Ectodermal cell (in vitro differentiated cells): ENCODE measurements at regions not wholly inside any gene's neighbourhood (a gene's known extent, or its start where the extent isn't known, plus 50 kb on each side); places are given as distances from the start of the nearest gene placed in this dataset.

Source experiments
- H3K27ac ChIP-seq: 2 replicates; pipeline ENCODE4 v1.7.0; 2013; ENCODE audit warnings: mild to moderate bottlenecking, low read depth, low read length; ENCODE audit not compliant: insufficient read depth, poor library complexity, severe bottlenecking
- H3K27me3 ChIP-seq: 2 replicates; pipeline ENCODE4 v1.7.0; 2013; ENCODE audit warnings: mild to moderate bottlenecking, low read length; ENCODE audit not compliant: insufficient read depth, control insufficient read depth, poor library complexity, severe bottlenecking
- H3K36me3 ChIP-seq: one replicate; pipeline ENCODE4 v1.7.0; 2013; ENCODE audit warnings: low read length; ENCODE audit not compliant: control insufficient read depth, insufficient read depth
- H3K4me1 ChIP-seq: one replicate; pipeline ENCODE4 v1.7.0; 2013; ENCODE audit warnings: low read length; ENCODE audit not compliant: control insufficient read depth, insufficient read depth
- H3K4me3 ChIP-seq: 2 replicates; pipeline ENCODE4 v1.7.0; 2013; ENCODE audit warnings: low read depth, low read length, control low read depth; ENCODE audit not compliant: insufficient read depth
- H3K9me3 ChIP-seq: 2 replicates; pipeline ENCODE4 v1.7.0; 2013; ENCODE audit warnings: mild to moderate bottlenecking, low read length, moderate library complexity; ENCODE audit not compliant: control insufficient read depth
- WGBS, 2 experiments: methylation state at CpG; one replicate each; pipeline ENCODE4 v1.1.7; 2013; ENCODE audit warnings: missing lambda C conversion rate in 2 of 2; 5-methylcytosine and 5-hydroxymethylcytosine counted together

- Histone ChIP-seq H3K4me1 (peaks cover 20% of the 10 kb centered on the region), H3K4me3 (no peak overlapping the region), H3K27ac (no peak overlapping the region), H3K27me3 (no peaks in the 10 kb centered on the region), H3K9me3 (no peaks in the 10 kb centered on the region), H3K36me3 (no peaks in the 10 kb centered on the region)
- 79 to 83% methylated on average over 13 of the region's 13 CpGs for WGBS, 2 experiments
Observed at GRCh38 chr21:38995071-38995669, 188.1 kb downstream of the PSMG1 start.

GRCh38 chr21:38994042-38994441 is 188.3 kb downstream of the ETS2 start:
- Histone ChIP-seq H3K36me3 (no peaks in the 10 kb centered on the region), H3K27me3 (no peaks in the 10 kb centered on the region), H3K9me3 (no peaks in the 10 kb centered on the region), H3K4me1 (peaks cover 31% of the 10 kb centered on the region), H3K4me3 (no peak overlapping the region), H3K27ac (no peak overlapping the region)
- 96% methylated on average over 12 of the region's 12 CpGs for WGBS, 2 experiments

DNA sequence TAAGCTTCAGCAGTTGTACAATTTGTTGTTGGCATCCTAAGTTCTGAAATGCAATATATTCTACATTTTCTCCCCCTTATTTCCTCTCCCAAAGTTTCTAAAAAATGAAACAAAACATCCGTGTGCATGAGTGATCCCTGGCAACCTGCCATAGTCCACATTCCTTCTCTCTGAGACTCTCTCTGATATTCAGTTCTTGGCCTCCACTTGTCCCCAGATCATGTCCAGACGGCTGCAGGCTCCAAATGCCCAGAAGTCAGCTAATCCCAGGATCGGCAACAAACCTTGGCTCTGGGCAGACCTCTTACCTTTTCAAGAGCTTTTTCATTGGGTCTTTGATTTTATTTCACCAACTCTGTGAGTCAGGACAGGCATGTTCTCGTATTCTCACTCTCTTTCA is 187.8 kb downstream of the ETS2 start:
- H3K36me3 ChIP-seq = no peaks in the 10 kb centered on the region
- no peaks in the 10 kb centered on the region for H3K27me3 ChIP-seq
- no peak overlapping the region for H3K4me3 ChIP-seq
- no peaks in the 10 kb centered on the region for H3K9me3 ChIP-seq
- WGBS, 2 experiments = 91 to 93% methylated on average over 4 of the region's 4 CpGs
- H3K27ac ChIP-seq = no peak overlapping the region
- peaks cover 36% of the 10 kb centered on the region for H3K4me1 ChIP-seq

GRCh38 chr21:38992737-38993136 is 187.0 kb downstream of the ETS2 start:
- H3K27me3 ChIP-seq = no peaks in the 10 kb centered on the region
- H3K9me3 ChIP-seq = no peaks in the 10 kb centered on the region
- 81 to 83% methylated on average over 3 of the region's 3 CpGs for WGBS, 2 experiments
- H3K4me1 ChIP-seq = peaks cover 45% of the 10 kb centered on the region
- no peak overlapping the region for H3K27ac ChIP-seq
- H3K36me3 ChIP-seq = no peaks in the 10 kb centered on the region
- no peak overlapping the region for H3K4me3 ChIP-seq

DNA sequence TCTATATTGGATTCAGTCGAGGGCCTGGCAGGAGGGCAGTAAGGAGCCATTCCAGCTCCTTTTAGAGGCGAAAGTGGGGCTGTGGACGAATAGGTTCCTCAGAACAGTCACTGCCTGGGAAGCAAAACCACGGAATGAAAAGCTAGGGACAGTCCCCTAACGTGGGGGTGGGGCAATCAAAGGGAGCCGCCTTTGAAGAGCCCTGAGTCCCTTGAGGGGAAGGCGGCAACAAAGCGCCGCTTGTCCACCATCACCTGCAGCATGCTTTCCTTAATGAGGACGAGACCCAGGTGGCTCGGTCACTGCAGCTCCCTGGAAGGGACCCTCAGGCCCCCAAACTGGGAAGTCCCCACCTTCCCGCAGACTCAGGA is 184.7 kb downstream of the ETS2 start:
- H3K36me3 ChIP-seq = no peaks in the 10 kb centered on the region
- H3K27me3 ChIP-seq = no peaks in the 10 kb centered on the region
- WGBS, 2 experiments = 33 to 34% methylated on average over 12 of the region's 12 CpGs
- H3K4me3 ChIP-seq = no peak overlapping the region
- peaks cover 57% of the 10 kb centered on the region for H3K4me1 ChIP-seq
- H3K27ac ChIP-seq = no peak overlapping the region
- no peaks in the 10 kb centered on the region for H3K9me3 ChIP-seq

- Histone ChIP-seq H3K9me3 (no peaks in the 10 kb centered on the region), H3K27ac (peak overlapping the region; percentile 22), H3K4me3 (peak overlapping the region; percentile 3), H3K36me3 (no peaks in the 10 kb centered on the region), H3K27me3 (no peaks in the 10 kb centered on the region), H3K4me1 (peaks cover 60% of the 10 kb centered on the region)
- 43% methylated on average over 17 of the region's 17 CpGs for WGBS, 2 experiments
Observed at GRCh38 chr21:38989745-38990423, 184.2 kb downstream of the ETS2 start.

- WGBS, 2 experiments = 85 to 91% methylated on average over 11 of the region's 11 CpGs
- H3K9me3 ChIP-seq = no peaks in the 10 kb centered on the region
- no peaks in the 10 kb centered on the region for H3K27me3 ChIP-seq
- no peak overlapping the region for H3K4me3 ChIP-seq
- peak overlapping the region; percentile 22 for H3K27ac ChIP-seq
- peaks cover 60% of the 10 kb centered on the region for H3K4me1 ChIP-seq
- no peaks in the 10 kb centered on the region for H3K36me3 ChIP-seq
Observed at GRCh38 chr21:38989379-38989744, 183.6 kb downstream of the ETS2 start.

GRCh38 chr21:38988509-38989378 is 183.0 kb downstream of the ETS2 start:
- H3K36me3 ChIP-seq = no peaks in the 10 kb centered on the region
- H3K4me3 ChIP-seq = no peak overlapping the region
- H3K27me3 ChIP-seq = no peaks in the 10 kb centered on the region
- no peaks in the 10 kb centered on the region for H3K9me3 ChIP-seq
- WGBS, 2 experiments = 80 to 81% methylated on average over 29 of the region's 29 CpGs
- H3K27ac ChIP-seq = no peak overlapping the region
- peaks cover 55% of the 10 kb centered on the region for H3K4me1 ChIP-seq

DNA sequence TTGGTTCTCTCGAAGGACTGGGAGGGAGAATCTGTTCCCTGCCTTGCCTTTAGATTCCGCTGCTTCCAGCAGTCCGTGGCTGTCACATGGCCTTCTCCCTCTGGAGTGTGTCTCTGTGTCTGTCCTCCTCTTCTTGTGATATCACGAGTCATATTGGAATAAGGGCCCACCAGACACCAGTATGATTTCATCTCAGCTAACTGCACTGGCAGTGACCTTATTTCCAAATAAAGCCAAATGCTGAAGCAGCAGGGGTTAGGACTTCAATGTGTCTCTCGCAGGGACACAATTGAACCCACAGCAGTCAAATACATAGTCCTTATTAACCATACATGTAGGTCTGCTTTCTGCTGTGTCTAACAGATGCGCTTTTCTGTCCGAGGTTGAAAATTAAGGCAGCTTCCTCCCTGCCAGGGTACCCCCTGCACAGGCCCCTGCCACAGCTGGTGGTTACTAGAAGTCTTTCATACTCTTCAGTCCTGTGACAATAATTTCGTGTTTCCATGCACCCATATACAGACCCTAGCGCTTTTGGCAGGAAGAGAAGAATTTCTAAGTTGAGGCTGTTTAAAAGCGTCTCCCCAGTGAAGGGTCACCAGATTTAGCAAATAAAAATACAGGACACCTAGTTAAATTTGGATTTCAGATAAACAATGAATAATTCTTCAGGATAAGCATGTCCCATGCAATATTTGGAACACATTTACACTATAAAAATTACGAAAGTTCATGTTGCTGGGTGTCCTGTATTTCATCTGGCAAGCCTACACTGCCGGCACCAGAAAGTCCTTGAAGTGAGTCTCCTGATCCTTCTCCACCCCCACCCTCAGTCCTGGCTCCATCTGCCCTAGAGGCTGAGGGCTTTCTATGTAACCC is 182.1 kb downstream of the ETS2 start:
- peaks cover 55% of the 10 kb centered on the region for H3K4me1 ChIP-seq
- no peaks in the 10 kb centered on the region for H3K9me3 ChIP-seq
- no peaks in the 10 kb centered on the region for H3K36me3 ChIP-seq
- WGBS, 2 experiments = 69 to 75% methylated on average over 10 to 12 of the region's 12 CpGs
- H3K27me3 ChIP-seq = no peaks in the 10 kb centered on the region
- H3K27ac ChIP-seq = no peak overlapping the region
- H3K4me3 ChIP-seq = no peak overlapping the region
